H1 (cell line): ENCODE measurements at regions not wholly inside any gene's neighbourhood (a gene's known extent, or its start where the extent isn't known, plus 50 kb on each side); places are given as distances from the start of the nearest gene placed in this dataset.

Experiments
- ASH2L ChIP-seq: fragments of 200-600, 300-600 bp; sonication (generic); IDR thresholded peaks from one replicate; pipeline ENCODE4 v1.7.1; 2017; ENCODE audit warnings: low read length
- BCL11A ChIP-seq, 2 experiments: IDR thresholded peaks; one replicate each; pipeline ENCODE4 v1.6.1; 2011; ENCODE audit warnings: low read depth in 2 of 2, low read length in 2 of 2, mild to moderate bottlenecking in 2 of 2
- CHD7 ChIP-seq: fragments of 300-600 bp; sonication (generic); IDR thresholded peaks from 2 replicates; pipeline ENCODE4 v1.7.1; 2012; ENCODE audit warnings: low read length, moderate library complexity, mild to moderate bottlenecking, inconsistent platforms; ENCODE audit not compliant: insufficient replicate concordance
- FOSL1 ChIP-seq: IDR thresholded peaks from 2 replicates; pipeline ENCODE4 v1.6.1; 2011; ENCODE audit warnings: mild to moderate bottlenecking, low read depth, low read length, moderate library complexity; ENCODE audit not compliant: insufficient read depth
- GTF2F1 ChIP-seq: IDR thresholded peaks from 2 replicates; pipeline ENCODE4 v1.6.1; 2012; ENCODE audit warnings: low read depth, low read length, improper control_type of control experiment, borderline replicate concordance
- JUN ChIP-seq: IDR thresholded peaks from 2 replicates; pipeline ENCODE4 v1.6.1; 2011; ENCODE audit warnings: low read depth, mild to moderate bottlenecking, improper control_type of control experiment, low read length
- MAFK ChIP-seq: IDR thresholded peaks from 2 replicates; pipeline ENCODE4 v1.6.1; 2012; ENCODE audit warnings: low read depth, mild to moderate bottlenecking, improper control_type of control experiment, low read length
- RBBP5 ChIP-seq: IDR thresholded peaks from 2 replicates; pipeline ENCODE4 v1.7.1; 2012; ENCODE audit warnings: low read depth, mild to moderate bottlenecking, inconsistent platforms, low read length, moderate library complexity, borderline replicate concordance
- SP2 ChIP-seq: IDR thresholded peaks from 2 replicates; pipeline ENCODE4 v1.6.1; 2012; ENCODE audit warnings: mild to moderate bottlenecking, low read length, inconsistent platforms
- SUZ12 ChIP-seq: fragments of 200-600 bp; sonication (generic); IDR thresholded peaks from 2 replicates; pipeline ENCODE4 v1.6.1; 2012; ENCODE audit warnings: mild to moderate bottlenecking, inconsistent platforms, low read length, moderate library complexity, mixed read lengths

GRCh38 chr1:198927129-198927528, 288.3 kb downstream of the PTPRC start (continued):
- no peak for TF ChIP-seq CHD7
- no peak for TF ChIP-seq GTF2F1
- TF ChIP-seq MAFK, result no peak
- no peak for TF ChIP-seq BCL11A (IDR thresholded peaks at IDR 0.05; ENCODE audit: low read depth in 2 of 2, low read length in 2 of 2)
- TF ChIP-seq SUZ12, result no peak
- TF ChIP-seq JUN, result no peak
- no peak for TF ChIP-seq FOSL1
- no peak for TF ChIP-seq SP2
- no peak for TF ChIP-seq RBBP5
- TF ChIP-seq ASH2L, result no peak
- TF ChIP-seq, all 59 proteins: peak for 0
